ENCODE measurements at regions not wholly inside any gene's neighbourhood (a gene's known extent, or its start where the extent isn't known, plus 50 kb on each side); places are given as distances from the start of the nearest gene placed in this dataset.

- H3K4me3 ChIP-seq (replicated peaks; ENCODE audit: low read depth, low read length): no peak overlapping the region
- TF ChIP-seq, protein P1, sequence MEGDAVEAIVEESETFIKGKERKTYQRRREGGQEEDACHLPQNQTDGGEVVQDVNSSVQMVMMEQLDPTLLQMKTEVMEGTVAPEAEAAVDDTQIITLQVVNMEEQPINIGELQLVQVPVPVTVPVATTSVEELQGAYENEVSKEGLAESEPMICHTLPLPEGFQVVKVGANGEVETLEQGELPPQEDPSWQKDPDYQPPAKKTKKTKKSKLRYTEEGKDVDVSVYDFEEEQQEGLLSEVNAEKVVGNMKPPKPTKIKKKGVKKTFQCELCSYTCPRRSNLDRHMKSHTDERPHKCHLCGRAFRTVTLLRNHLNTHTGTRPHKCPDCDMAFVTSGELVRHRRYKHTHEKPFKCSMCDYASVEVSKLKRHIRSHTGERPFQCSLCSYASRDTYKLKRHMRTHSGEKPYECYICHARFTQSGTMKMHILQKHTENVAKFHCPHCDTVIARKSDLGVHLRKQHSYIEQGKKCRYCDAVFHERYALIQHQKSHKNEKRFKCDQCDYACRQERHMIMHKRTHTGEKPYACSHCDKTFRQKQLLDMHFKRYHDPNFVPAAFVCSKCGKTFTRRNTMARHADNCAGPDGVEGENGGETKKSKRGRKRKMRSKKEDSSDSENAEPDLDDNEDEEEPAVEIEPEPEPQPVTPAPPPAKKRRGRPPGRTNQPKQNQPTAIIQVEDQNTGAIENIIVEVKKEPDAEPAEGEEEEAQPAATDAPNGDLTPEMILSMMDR (IDR thresholded peaks at IDR 0.05; ENCODE audit: low read length, missing control alignments): no peak
Measured at GRCh38 chr13:39282400-39282972, 244.2 kb downstream of the NHLRC3 start.

DNA sequence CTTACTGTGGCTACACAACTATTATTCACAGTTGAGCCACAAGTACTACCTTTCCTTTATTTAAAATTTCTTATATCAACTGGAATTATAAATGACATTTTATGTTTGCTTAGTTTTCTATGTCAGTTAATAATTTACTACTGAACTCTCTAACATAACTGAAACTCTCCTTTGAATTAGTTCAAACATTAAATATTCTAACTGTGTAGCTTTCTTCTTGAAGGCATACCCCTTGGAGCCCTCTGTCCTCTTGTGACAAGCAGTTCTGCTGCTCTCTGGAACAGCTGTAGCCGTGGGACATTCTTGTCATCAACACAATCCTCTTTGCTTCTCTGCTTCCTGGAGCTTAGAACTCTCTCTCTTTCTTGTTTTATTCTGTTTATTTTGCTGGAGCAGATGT is 244.8 kb downstream of the NHLRC3 start:
- TF ChIP-seq, protein P1 (IDR thresholded peaks at IDR 0.05; ENCODE audit: low read length, missing control alignments): no peak
- DNase-seq (ENCODE audit: low read depth): no peak

More at GRCh38 chr13:39282400-39282972, 244.2 kb downstream of the NHLRC3 start:
- DNase-seq (ENCODE audit: low read depth): no peak

DNA sequence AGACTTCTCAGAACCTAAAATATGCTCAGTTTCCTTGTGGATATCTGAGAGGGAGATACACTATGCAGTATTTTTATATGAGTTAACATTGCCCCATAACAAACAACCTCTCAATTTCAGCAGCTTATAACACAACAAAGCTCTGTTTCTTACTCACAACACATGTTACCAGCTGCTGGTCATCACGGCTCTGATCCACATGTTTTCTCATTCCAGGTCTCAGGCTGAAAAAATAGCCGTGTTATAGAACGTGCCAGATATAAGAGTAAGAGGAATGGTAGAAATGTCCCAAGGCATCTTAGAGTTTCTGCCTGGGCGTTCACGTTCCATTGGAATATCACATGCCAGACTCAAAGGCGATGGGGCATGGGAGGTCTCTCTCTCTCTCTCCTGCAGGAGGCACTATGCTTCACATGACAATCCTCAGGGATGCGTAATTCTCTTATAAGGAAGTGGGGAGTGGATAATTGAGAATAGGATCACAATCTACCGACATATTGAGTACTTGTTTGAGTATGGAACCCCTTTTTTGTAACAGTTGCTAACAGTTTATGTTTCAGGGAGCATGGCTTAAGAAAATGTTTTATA is 246.6 kb downstream of the NHLRC3 start:
- TF ChIP-seq, protein P1 (IDR thresholded peaks at IDR 0.05; ENCODE audit: low read length, missing control alignments): peak; percentile 19
- DNase-seq (ENCODE audit: low read depth): peak; percentile 17
- no peak overlapping the region for H3K4me3 ChIP-seq (replicated peaks; ENCODE audit: low read depth, low read length)

More for the DNA sequence above, 244.8 kb downstream of the NHLRC3 start:
- no peak overlapping the region for H3K4me3 ChIP-seq (replicated peaks; ENCODE audit: low read depth, low read length)
